HepG2 (cell line): ENCODE measurements at regions not wholly inside any gene's neighbourhood (a gene's known extent, or its start where the extent isn't known, plus 50 kb on each side); places are given as distances from the start of the nearest gene placed in this dataset.

Source experiments
- ARID4A ChIP-seq: sonication (generic); formaldehyde crosslinking; IDR thresholded peaks from 2 replicates; pipeline ENCODE4 v1.5.0; 2020; ENCODE audit warnings: mild to moderate bottlenecking, missing genetic modification reagents, borderline replicate concordance
- ARID5B ChIP-seq: IDR thresholded peaks from 2 replicates; pipeline ENCODE4 v1.4.0; 2020; ENCODE audit warnings: mild to moderate bottlenecking, missing genetic modification reagents
- ATF3 ChIP-seq: sonication (generic); formaldehyde crosslinking; IDR thresholded peaks from 2 replicates; pipeline ENCODE4 v1.4.0; 2020; ENCODE audit warnings: missing genetic modification reagents
- EHMT2 ChIP-seq: fragments of 200-600 bp; sonication (generic); IDR thresholded peaks from 2 replicates; pipeline ENCODE4 v1.7.0; 2017; ENCODE audit warnings: antibody characterized with exemption, low read depth, low read length, borderline replicate concordance
- HMG20A ChIP-seq: IDR thresholded peaks from 2 replicates; pipeline ENCODE4 v1.6.1; 2016; ENCODE audit warnings: borderline replicate concordance
- HNRNPL ChIP-seq: fragments of 200-400 bp; formaldehyde crosslinking; IDR thresholded peaks from 2 replicates; pipeline ENCODE4 v1.6.1; 2017; ENCODE audit warnings: mild to moderate bottlenecking, low read depth, low read length
- IRX3 ChIP-seq: sonication (generic); formaldehyde crosslinking; IDR thresholded peaks from 2 replicates; pipeline ENCODE4 v1.8.1; 2023; ENCODE audit warnings: mild to moderate bottlenecking, low read depth, missing genetic modification reagents, borderline replicate concordance
- MLLT10 ChIP-seq: sonication (generic); formaldehyde crosslinking; IDR thresholded peaks from 2 replicates; pipeline ENCODE4 v1.4.0; 2020; ENCODE audit warnings: missing genetic modification reagents
- RCOR2 ChIP-seq: IDR thresholded peaks from 2 replicates; pipeline ENCODE4 v1.6.1; 2016; ENCODE audit warnings: missing biosample characterization, missing genetic modification reagents
- SALL1 ChIP-seq: sonication (generic); formaldehyde crosslinking; IDR thresholded peaks from 2 replicates; pipeline ENCODE4 v1.8.0; 2022; ENCODE audit warnings: mild to moderate bottlenecking, missing genetic modification reagents
- SIX1 ChIP-seq: sonication (generic); formaldehyde crosslinking; IDR thresholded peaks from 2 replicates; pipeline ENCODE4 v1.4.0; 2020; ENCODE audit warnings: missing genetic modification reagents, borderline replicate concordance
- ZMYM2 ChIP-seq: sonication (generic); formaldehyde crosslinking; IDR thresholded peaks from 2 replicates; pipeline ENCODE4 v1.8.0; 2022; ENCODE audit warnings: mild to moderate bottlenecking, missing genetic modification reagents
- ZNF280D ChIP-seq: sonication (generic); formaldehyde crosslinking; IDR thresholded peaks from 2 replicates; pipeline ENCODE4 v1.5.1; 2020; ENCODE audit warnings: mild to moderate bottlenecking, missing genetic modification reagents
- ZNF460 ChIP-seq: sonication (generic); formaldehyde crosslinking; IDR thresholded peaks from 2 replicates; pipeline ENCODE4 v1.5.1; 2020; ENCODE audit warnings: missing genetic modification reagents, mild to moderate bottlenecking, borderline replicate concordance
- TF ChIP-seq, protein P1 (sequence below): sonication (generic); formaldehyde crosslinking; IDR thresholded peaks from 2 replicates; pipeline ENCODE4 v1.5.1; 2020; ENCODE audit warnings: mild to moderate bottlenecking, moderate library complexity, missing genetic modification reagents

GRCh38 chr21:17462276-17462981 lies 50.4 kb upstream of the CXADR start (continued):
- peak; percentile 52; the same call in 1 of the 2 replicates for TF ChIP-seq ARID4A
- TF ChIP-seq, protein P1, sequence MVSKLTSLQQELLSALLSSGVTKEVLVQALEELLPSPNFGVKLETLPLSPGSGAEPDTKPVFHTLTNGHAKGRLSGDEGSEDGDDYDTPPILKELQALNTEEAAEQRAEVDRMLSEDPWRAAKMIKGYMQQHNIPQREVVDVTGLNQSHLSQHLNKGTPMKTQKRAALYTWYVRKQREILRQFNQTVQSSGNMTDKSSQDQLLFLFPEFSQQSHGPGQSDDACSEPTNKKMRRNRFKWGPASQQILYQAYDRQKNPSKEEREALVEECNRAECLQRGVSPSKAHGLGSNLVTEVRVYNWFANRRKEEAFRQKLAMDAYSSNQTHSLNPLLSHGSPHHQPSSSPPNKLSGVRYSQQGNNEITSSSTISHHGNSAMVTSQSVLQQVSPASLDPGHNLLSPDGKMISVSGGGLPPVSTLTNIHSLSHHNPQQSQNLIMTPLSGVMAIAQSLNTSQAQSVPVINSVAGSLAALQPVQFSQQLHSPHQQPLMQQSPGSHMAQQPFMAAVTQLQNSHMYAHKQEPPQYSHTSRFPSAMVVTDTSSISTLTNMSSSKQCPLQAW = peak; percentile 66; the same call in 1 of the 2 replicates
- peak; percentile 94 for TF ChIP-seq SIX1 (CRISPR knock-in tag)
- TF ChIP-seq ZNF280D (CRISPR knock-in tag) = 0 out of 2 replicates have a peak, but pooled peaks have one; percentile 38
- peak; percentile 75; the same call in 1 of the 2 replicates for TF ChIP-seq ZNF460 (CRISPR knock-in tag)
- TF ChIP-seq RCOR2 (CRISPR knock-in tag) = peak; percentile 92
- TF ChIP-seq MLLT10 (CRISPR knock-in tag) = no peak
- peak; percentile 81 for TF ChIP-seq ARID5B
- TF ChIP-seq SALL1 (CRISPR knock-in tag) = peak; percentile 87
- TF ChIP-seq HMG20A (CRISPR knock-in tag) = peak; percentile 35; the same call in 1 of the 2 replicates
- TF ChIP-seq ZMYM2 (CRISPR knock-in tag) = peak; percentile 99
- peak; percentile 81 for TF ChIP-seq EHMT2
- TF ChIP-seq IRX3 = no peak
- peak; percentile 8; the same call in 1 of the 2 replicates for TF ChIP-seq ATF3
- TF ChIP-seq HNRNPL = no peak
